IMR-90 (cell line): ENCODE measurements at regions not wholly inside any gene's neighbourhood (a gene's known extent, or its start where the extent isn't known, plus 50 kb on each side); places are given as distances from the start of the nearest gene placed in this dataset.

Experiments
- ATAC-seq: fragments of 200-7000 bp; cut with Tn5 transposase; 2 replicates; pipeline ENCODE4 v1.9.1; 2020; ENCODE audit warnings: low read depth, mild to moderate bottlenecking, moderate library complexity
- BruUV-seq: library from RNA; stranded (reverse); fragments of 400-500 nt; replicated peaks from 2 replicates; lab custom pipeline; 2021; lab: Mats Ljungman, UMichigan
- CTCF ChIA-PET: fragments of 300-600 bp; formaldehyde crosslinking; extraction: SDS; loops from one replicate; lab custom pipeline; 2021; ENCODE audit warnings: antibody characterized with exemption; lab: Yijun Ruan, JAX
- POLR2A ChIA-PET: fragments of 300-600 bp; sonication (Branson Sonifier 250); formaldehyde crosslinking; loops from one replicate; lab custom pipeline; 2022; ENCODE audit warnings: antibody characterized with exemption; ENCODE audit not compliant: unreplicated experiment; lab: Charles Lee
- DNase-seq: peaks from one replicate; pipeline ENCODE4 v3.0.0; 2013
- H2AFZ ChIP-seq: replicated peaks from 2 replicates; pipeline ENCODE3; 2013; ENCODE audit warnings: low read length, mild to moderate bottlenecking; ENCODE audit not compliant: poor library complexity
- H2AK5ac ChIP-seq: 2 replicates; pipeline ENCODE4 v1.6.1; 2013; ENCODE audit warnings: low read depth, low read length, inconsistent platforms
- H2AK9ac ChIP-seq: replicated peaks from 2 replicates; pipeline ENCODE3; 2013; ENCODE audit warnings: mild to moderate bottlenecking, low read depth, low read length, moderate library complexity; ENCODE audit not compliant: poor library complexity
- H2BK120ac ChIP-seq: 2 replicates; pipeline ENCODE4 v1.6.1; 2013; ENCODE audit warnings: low read depth, low read length, inconsistent platforms
- H2BK15ac ChIP-seq: 3 replicates; pipeline ENCODE4 v1.6.1; 2013; ENCODE audit warnings: low read depth, low read length, inconsistent platforms
- H2BK20ac ChIP-seq: 2 replicates; pipeline ENCODE4 v1.6.1; 2013; ENCODE audit warnings: low read depth, mild to moderate bottlenecking, inconsistent platforms, low read length, moderate library complexity
- H2BK5ac ChIP-seq: 2 replicates; pipeline ENCODE4 v1.6.1; 2013; ENCODE audit warnings: mild to moderate bottlenecking, low read depth, low read length, inconsistent platforms; ENCODE audit not compliant: poor library complexity, severe bottlenecking
- H3K14ac ChIP-seq: replicated peaks from 2 replicates; pipeline ENCODE4 v1.6.1; 2013; ENCODE audit warnings: low read depth, low read length, inconsistent platforms
- H3K18ac ChIP-seq: 2 replicates; pipeline ENCODE4 v1.6.1; 2013; ENCODE audit warnings: low read depth, low read length, control low read depth
- H3K23ac ChIP-seq: 2 replicates; pipeline ENCODE4 v1.6.1; 2013; ENCODE audit warnings: low read depth, low read length, inconsistent platforms
- H3K27ac ChIP-seq: 2 replicates; pipeline ENCODE4 v1.5.1; 2013; ENCODE audit warnings: mild to moderate bottlenecking, control low read depth, low read length; ENCODE audit not compliant: insufficient read depth
- H3K27me3 ChIP-seq: 2 replicates; pipeline ENCODE4 v1.6.1; 2013; ENCODE audit warnings: low read length; ENCODE audit not compliant: control insufficient read depth, insufficient read depth
- H3K36me3 ChIP-seq: 2 replicates; pipeline ENCODE4 v1.6.1; 2013; ENCODE audit warnings: low read length, mixed read lengths; ENCODE audit not compliant: control insufficient read depth, insufficient read depth
- H3K4ac ChIP-seq: 2 replicates; pipeline ENCODE4 v1.6.1; 2013; ENCODE audit warnings: low read depth, low read length, inconsistent platforms
- H3K4me1 ChIP-seq: 2 replicates; pipeline ENCODE4 v1.6.1; 2013; ENCODE audit warnings: low read length, mixed read lengths; ENCODE audit not compliant: control insufficient read depth, insufficient read depth
- H3K4me2 ChIP-seq: 2 replicates; pipeline ENCODE4 v1.6.1; 2013; ENCODE audit warnings: low read depth, mild to moderate bottlenecking, control low read depth, low read length, moderate library complexity
- H3K4me3 ChIP-seq: 2 replicates; pipeline ENCODE4 v1.5.1; 2013; ENCODE audit warnings: low read depth, mild to moderate bottlenecking, control low read depth, low read length, moderate library complexity; ENCODE audit not compliant: insufficient read depth
- H3K56ac ChIP-seq: 2 replicates; pipeline ENCODE4 v1.6.1; 2013; ENCODE audit warnings: low read length, inconsistent platforms; ENCODE audit not compliant: insufficient read depth; ENCODE audit errors: extremely low read depth
- H3K79me1 ChIP-seq, 2 experiments: 2 replicates each; pipeline ENCODE4 v1.6.1; 2013; ENCODE audit warnings: low read length in 2 of 2, inconsistent platforms in 1 of 2, low read depth in 1 of 2
- H3K9ac ChIP-seq: 2 replicates; pipeline ENCODE4 v1.6.1; 2013; ENCODE audit warnings: low read depth, low read length, control low read depth
- H3K9me1 ChIP-seq: 2 replicates; pipeline ENCODE4 v1.6.1; 2013; ENCODE audit warnings: low read length, inconsistent platforms; ENCODE audit not compliant: insufficient read depth
- H3K9me3 ChIP-seq: 2 replicates; pipeline ENCODE4 v1.6.1; 2013; ENCODE audit warnings: low read length; ENCODE audit not compliant: control insufficient read depth, insufficient read depth
- H4K20me1 ChIP-seq: 2 replicates; pipeline ENCODE4 v1.6.1; 2013; ENCODE audit warnings: low read length, inconsistent platforms; ENCODE audit not compliant: insufficient read depth
- H4K5ac ChIP-seq: 2 replicates; pipeline ENCODE4 v1.6.1; 2013; ENCODE audit warnings: mild to moderate bottlenecking, low read depth, low read length, control low read depth
- H4K8ac ChIP-seq, 2 experiments: 2 replicates each; pipeline ENCODE4 v1.6.1; 2013; ENCODE audit warnings: low read depth in 2 of 2, low read length in 2 of 2, control low read depth in 1 of 2, inconsistent platforms in 1 of 2
- H4K91ac ChIP-seq: 2 replicates; pipeline ENCODE4 v1.6.1; 2013; ENCODE audit warnings: low read depth, low read length, inconsistent platforms; ENCODE audit not compliant: insufficient read depth
- BHLHE40 ChIP-seq: fragments of 150-350 bp; IDR thresholded peaks from 2 replicates; pipeline ENCODE4 v1.6.1; 2016; ENCODE audit warnings: mild to moderate bottlenecking, low read depth, low read length
- CHD1 ChIP-seq: IDR thresholded peaks from 2 replicates; pipeline ENCODE4 v1.6.1; 2012; ENCODE audit warnings: low read depth, low read length, improper control_type of control experiment
- ELK1 ChIP-seq: fragments of 150-350 bp; IDR thresholded peaks from 2 replicates; pipeline ENCODE4 v1.6.1; 2016; ENCODE audit warnings: low read depth, mild to moderate bottlenecking, low read length, moderate library complexity, borderline replicate concordance
- FOS ChIP-seq: fragments of 150-350 bp; IDR thresholded peaks from 2 replicates; pipeline ENCODE4 v1.6.1; 2016; ENCODE audit warnings: low read depth, low read length
- MAFK ChIP-seq: IDR thresholded peaks from 2 replicates; pipeline ENCODE4 v1.6.1; 2012; ENCODE audit warnings: low read depth, low read length, improper control_type of control experiment
- MXI1 ChIP-seq: IDR thresholded peaks from 2 replicates; pipeline ENCODE4 v1.6.1; 2012; ENCODE audit warnings: low read depth, mild to moderate bottlenecking, low read length, moderate library complexity, borderline replicate concordance
- NFE2L2 ChIP-seq: fragments of 150-350 bp; IDR thresholded peaks from 2 replicates; pipeline ENCODE4 v1.6.1; 2016; ENCODE audit warnings: low read depth, mild to moderate bottlenecking, low read length
- RAD21 ChIP-seq: IDR thresholded peaks from 2 replicates; pipeline ENCODE4 v1.6.1; 2012; ENCODE audit warnings: low read length, improper control_type of control experiment
- RCOR1 ChIP-seq: IDR thresholded peaks from 2 replicates; pipeline ENCODE4 v1.6.1; 2012; ENCODE audit warnings: mild to moderate bottlenecking, low read length, improper control_type of control experiment; ENCODE audit not compliant: insufficient replicate concordance
- RFX5 ChIP-seq: IDR thresholded peaks from 2 replicates; pipeline ENCODE4 v1.8.0; 2012; ENCODE audit warnings: low read depth, mild to moderate bottlenecking, low read length, moderate library complexity
- SMC3 ChIP-seq: fragments of 150-350 bp; IDR thresholded peaks from 2 replicates; pipeline ENCODE4 v1.6.1; 2016; ENCODE audit warnings: low read depth, mild to moderate bottlenecking, antibody characterized with exemption, low read length, moderate library complexity
- USF2 ChIP-seq: fragments of 150-350 bp; IDR thresholded peaks from 2 replicates; pipeline ENCODE4 v1.6.1; 2017; ENCODE audit warnings: mild to moderate bottlenecking, antibody characterized with exemption, low read length, low read depth
- WGBS, 2 experiments: methylation state at CpG; one replicate each; pipeline versions ENCODE4 v1.1.5 to v1.1.7; 2013; ENCODE audit warnings: missing lambda C conversion rate in 2 of 2; ENCODE audit not compliant: insufficient read length in 1 of 2; ENCODE audit errors: extremely low coverage in 2 of 2; 5-methylcytosine and 5-hydroxymethylcytosine counted together
- dilution Hi-C: fragments of 300-500 bp; cut with HindIII; formaldehyde crosslinking; loops from one replicate; pipeline ENCODE4 v1.14.3; 2018; ENCODE audit warnings: low sequenced_read_pairs; ENCODE audit not compliant: unreplicated experiment
- in situ Hi-C: fragments of 300-500 bp; cut with MboI; formaldehyde crosslinking; loops from 3 replicates; pipeline ENCODE4 v1.14.3; 2019; ENCODE audit warnings: low sequenced_read_pairs, inconsistent platforms, mixed read lengths
- intact Hi-C: fragments of 100-400 bp; cut with micrococcal nuclease; formaldehyde crosslinking; loops from 2 replicates; pipeline ENCODE4 v1.10.0; 2022

GRCh38 chr12:5248999-5249526 lies 182.8 kb upstream of the NTF3 start:
- intact Hi-C loops: no loop called here
- no peak overlapping the region for H2BK15ac ChIP-seq
- H4K8ac ChIP-seq: no peak overlapping the region
- WGBS, 2 experiments: no CpG with 5 or more reads among the region's 8 CpGs
- no peak overlapping the region for H3K4me2 ChIP-seq
- in situ Hi-C loops: no loop called here
- H3K27me3 ChIP-seq: peaks cover 4% of the 10 kb centered on the region; the same call in 1 of the 2 replicates
- H4K20me1 ChIP-seq: no peaks in the 10 kb centered on the region
- no peak overlapping the region for H3K27ac ChIP-seq
- H3K4me3 ChIP-seq: no peak overlapping the region
- H2AK5ac ChIP-seq: no peak overlapping the region
- no peak for ATAC-seq
- H3K4me1 ChIP-seq: peaks cover 3% of the 10 kb centered on the region; the same call in 1 of the 2 replicates
- no peak for TF ChIP-seq CHD1
- no peak for TF ChIP-seq SMC3
- no peak for TF ChIP-seq BHLHE40
- no peak for TF ChIP-seq ELK1
- TF ChIP-seq FOS: no peak
- no peak for TF ChIP-seq MAFK
- TF ChIP-seq NFE2L2: no peak
- no peak for TF ChIP-seq USF2
- TF ChIP-seq RAD21: no peak
- TF ChIP-seq RFX5: no peak
- no peak for TF ChIP-seq RCOR1
- no peak for TF ChIP-seq MXI1
- H3K9ac ChIP-seq: no peak overlapping the region
- H3K56ac ChIP-seq: no peak overlapping the region
- dilution Hi-C loops: no loop called here
- H3K9me3 ChIP-seq: no peaks in the 10 kb centered on the region
- no peak overlapping the region for H2AK9ac ChIP-seq
- no peak overlapping the region for H2BK5ac ChIP-seq
- no peak overlapping the region for H3K18ac ChIP-seq
- no peak for DNase-seq
- H4K5ac ChIP-seq: no peak overlapping the region
- no peaks in the 10 kb centered on the region for H3K79me1 ChIP-seq
- no peak overlapping the region for H3K14ac ChIP-seq
- no peak overlapping the region for H2BK20ac ChIP-seq
- H2AFZ ChIP-seq: no peak overlapping the region
- no peaks in the 10 kb centered on the region for H3K9me1 ChIP-seq
- POLR2A ChIA-PET: no interaction called here
- CTCF ChIA-PET: no interaction called here
- no peak overlapping the region for H3K23ac ChIP-seq
- no TSS peak for BruUV-seq
- H4K91ac ChIP-seq: no peak overlapping the region
- no peak overlapping the region for H2BK120ac ChIP-seq
- no peaks in the 10 kb centered on the region for H3K36me3 ChIP-seq
- no peak overlapping the region for H3K4ac ChIP-seq
